ENCODE measurements at regions not wholly inside any gene's neighbourhood (a gene's known extent, or its start where the extent isn't known, plus 50 kb on each side); places are given as distances from the start of the nearest gene placed in this dataset.
A peak's percentile ranks its signal among the peaks of the same experiment; 100 is the strongest.

- peak; percentile 45 for DNase-seq (ENCODE audit: low read depth)
These were observed 57.2 kb upstream of the ZDHHC17 start for GRCh38 chr12:76706761-76707160.

- DNase-seq (ENCODE audit: low read depth) = no peak
These were observed 56.1 kb upstream of the ZDHHC17 start for GRCh38 chr12:76707772-76708171.

- DNase-seq (ENCODE audit: low read depth) = no peak
These were observed 55.6 kb upstream of the ZDHHC17 start for GRCh38 chr12:76708296-76708695.

- peak; percentile 80 for DNase-seq (ENCODE audit: low read depth)
These were observed 52.7 kb upstream of the ZDHHC17 start for GRCh38 chr12:76711241-76711640.

- peak; percentile 58 for DNase-seq (ENCODE audit: low read depth)
These were observed 50.8 kb upstream of the ZDHHC17 start for GRCh38 chr12:76713130-76713529.

GRCh38 chr12:76713986-76714385 is 49.9 kb upstream of the ZDHHC17 start:
- DNase-seq (ENCODE audit: low read depth) = no peak

Measured in EH (cell line).